Colonic mucosa (tissue), 4 donors: ENCODE measurements at regions not wholly inside any gene's neighbourhood (a gene's known extent, or its start where the extent isn't known, plus 50 kb on each side); places are given as distances from the start of the nearest gene placed in this dataset.
"Not testable (repeated sequence)": the region's sequence is repeated elsewhere in the genome, so short reads cannot be mapped to it uniquely, and the experiment has no call there.

Experiments
- DNase-seq: peaks from one replicate; pipeline ENCODE4 v3.0.0-alpha.2; 2020
- H3K27ac ChIP-seq: fragments of 200-600 bp; one replicate; pipeline ENCODE4 v1.8.0; 2021
- H3K27me3 ChIP-seq: fragments of 200-600 bp; one replicate; pipeline ENCODE4 v1.8.0; 2021
- H3K36me3 ChIP-seq: fragments of 200-600 bp; one replicate; pipeline ENCODE4 v1.8.0; 2021
- H3K4me1 ChIP-seq: fragments of 200-600 bp; one replicate; pipeline ENCODE4 v1.8.0; 2021; ENCODE audit warnings: mild to moderate bottlenecking
- H3K4me3 ChIP-seq: fragments of 200-600 bp; one replicate; pipeline ENCODE4 v1.8.0; 2021
- H3K9ac ChIP-seq, 2 donors: one replicate each; pipeline ENCODE4 v1.7.0; 2013; ENCODE audit warnings: control low read depth in 2 of 2, low read depth in 2 of 2, low read length in 2 of 2
- H3K9me3 ChIP-seq: fragments of 200-600 bp; one replicate; pipeline ENCODE4 v1.8.0; 2021
- intact Hi-C: fragments of 100-400 bp; cut with DNase I; formaldehyde crosslinking; loops from one replicate; pipeline ENCODE4 v1.14.1; 2022
- TF ChIP-seq, protein P1 (sequence below): fragments of 200-600 bp; IDR thresholded peaks from one replicate; pipeline ENCODE4 v1.8.0; 2022; ENCODE audit warnings: antibody characterized with exemption, mild to moderate bottlenecking
- donor health status: healthy.
- donor health status: DM: no; HTN: no; CAD: no.
- donor health status: DM: no; HTN: no; CAD: no.

DNA sequence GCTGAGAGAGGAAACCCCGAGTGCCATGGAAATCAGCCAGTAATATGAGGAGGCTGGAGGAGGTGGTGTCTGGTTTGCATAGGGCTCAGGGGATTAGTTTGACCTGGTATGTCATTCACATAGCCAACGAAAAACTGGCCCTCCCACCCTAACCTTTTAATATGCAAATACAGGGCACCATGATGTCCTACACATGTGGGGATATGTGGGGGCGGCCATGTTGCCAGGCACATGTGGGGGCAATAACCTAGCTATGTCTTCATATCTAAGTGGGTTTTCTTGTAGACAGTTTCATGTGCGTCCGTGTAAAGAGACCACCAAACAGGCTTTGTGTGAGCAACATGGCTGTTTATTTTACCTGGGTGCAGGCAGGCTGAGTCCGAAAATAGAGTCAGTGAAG lies 110.1 kb downstream of the MOBP start:
- Histone ChIP-seq H3K27ac (no peak overlapping the region), H3K9ac (no peak overlapping the region), H3K27me3 (no peaks in the 10 kb centered on the region), H3K9me3 (no peaks in the 10 kb centered on the region), H3K36me3 (no peaks in the 10 kb centered on the region), H3K4me1 (no peaks in the 10 kb centered on the region), H3K4me3 (no peak overlapping the region)
- intact Hi-C loops = no loop called here
- TF ChIP-seq, protein P1, sequence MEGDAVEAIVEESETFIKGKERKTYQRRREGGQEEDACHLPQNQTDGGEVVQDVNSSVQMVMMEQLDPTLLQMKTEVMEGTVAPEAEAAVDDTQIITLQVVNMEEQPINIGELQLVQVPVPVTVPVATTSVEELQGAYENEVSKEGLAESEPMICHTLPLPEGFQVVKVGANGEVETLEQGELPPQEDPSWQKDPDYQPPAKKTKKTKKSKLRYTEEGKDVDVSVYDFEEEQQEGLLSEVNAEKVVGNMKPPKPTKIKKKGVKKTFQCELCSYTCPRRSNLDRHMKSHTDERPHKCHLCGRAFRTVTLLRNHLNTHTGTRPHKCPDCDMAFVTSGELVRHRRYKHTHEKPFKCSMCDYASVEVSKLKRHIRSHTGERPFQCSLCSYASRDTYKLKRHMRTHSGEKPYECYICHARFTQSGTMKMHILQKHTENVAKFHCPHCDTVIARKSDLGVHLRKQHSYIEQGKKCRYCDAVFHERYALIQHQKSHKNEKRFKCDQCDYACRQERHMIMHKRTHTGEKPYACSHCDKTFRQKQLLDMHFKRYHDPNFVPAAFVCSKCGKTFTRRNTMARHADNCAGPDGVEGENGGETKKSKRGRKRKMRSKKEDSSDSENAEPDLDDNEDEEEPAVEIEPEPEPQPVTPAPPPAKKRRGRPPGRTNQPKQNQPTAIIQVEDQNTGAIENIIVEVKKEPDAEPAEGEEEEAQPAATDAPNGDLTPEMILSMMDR = no peak
- no peak for DNase-seq

- H3K4me3 ChIP-seq, H3K36me3 ChIP-seq, H3K9ac ChIP-seq, H3K27ac ChIP-seq, H3K4me1 ChIP-seq, intact Hi-C loops, H3K27me3 ChIP-seq, H3K9me3 ChIP-seq, DNase-seq: not testable (repeated sequence)
These were observed 118.7 kb downstream of the MOBP start for GRCh38 chr3:39586215-39586614.

DNA sequence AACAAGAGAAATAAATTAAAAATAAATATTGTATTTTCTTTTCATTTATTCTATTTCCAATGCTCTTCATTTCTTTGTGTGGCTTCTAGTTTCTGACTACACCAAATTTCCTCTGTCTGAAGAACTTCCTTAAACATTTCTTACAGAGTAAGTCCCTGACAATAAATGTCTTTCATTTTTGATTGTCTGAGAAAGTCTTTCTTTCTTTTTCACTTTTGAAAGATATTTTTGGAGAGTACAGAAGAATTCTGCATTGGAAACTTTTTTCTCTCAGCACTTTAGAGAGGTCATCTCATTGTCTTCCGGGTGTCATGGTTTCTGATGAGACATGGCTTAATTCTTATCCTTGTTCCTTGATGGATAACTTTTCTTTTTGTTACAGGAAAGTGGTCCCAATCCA lies 119.6 kb downstream of the MOBP start:
- no peaks in the 10 kb centered on the region for H3K27me3 ChIP-seq
- no peaks in the 10 kb centered on the region for H3K9me3 ChIP-seq
- H3K4me3 ChIP-seq = no peak overlapping the region
- DNase-seq = no peak
- no peaks in the 10 kb centered on the region for H3K4me1 ChIP-seq
- no peak overlapping the region for H3K9ac ChIP-seq
- TF ChIP-seq, protein P1 = no peak
- intact Hi-C loops = no loop called here
- no peak overlapping the region for H3K27ac ChIP-seq
- H3K36me3 ChIP-seq = no peaks in the 10 kb centered on the region

- Histone ChIP-seq H3K9ac (no peak overlapping the region), H3K27me3 (no peaks in the 10 kb centered on the region), H3K9me3 (no peaks in the 10 kb centered on the region), H3K4me3 (no peak overlapping the region), H3K36me3 (no peaks in the 10 kb centered on the region), H3K27ac (no peak overlapping the region), H3K4me1 (no peaks in the 10 kb centered on the region)
- TF ChIP-seq, protein P1 = no peak
- intact Hi-C loops = no loop called here
- no peak for DNase-seq
These were observed 123.3 kb downstream of the MOBP start for GRCh38 chr3:39590806-39591205.

DNA sequence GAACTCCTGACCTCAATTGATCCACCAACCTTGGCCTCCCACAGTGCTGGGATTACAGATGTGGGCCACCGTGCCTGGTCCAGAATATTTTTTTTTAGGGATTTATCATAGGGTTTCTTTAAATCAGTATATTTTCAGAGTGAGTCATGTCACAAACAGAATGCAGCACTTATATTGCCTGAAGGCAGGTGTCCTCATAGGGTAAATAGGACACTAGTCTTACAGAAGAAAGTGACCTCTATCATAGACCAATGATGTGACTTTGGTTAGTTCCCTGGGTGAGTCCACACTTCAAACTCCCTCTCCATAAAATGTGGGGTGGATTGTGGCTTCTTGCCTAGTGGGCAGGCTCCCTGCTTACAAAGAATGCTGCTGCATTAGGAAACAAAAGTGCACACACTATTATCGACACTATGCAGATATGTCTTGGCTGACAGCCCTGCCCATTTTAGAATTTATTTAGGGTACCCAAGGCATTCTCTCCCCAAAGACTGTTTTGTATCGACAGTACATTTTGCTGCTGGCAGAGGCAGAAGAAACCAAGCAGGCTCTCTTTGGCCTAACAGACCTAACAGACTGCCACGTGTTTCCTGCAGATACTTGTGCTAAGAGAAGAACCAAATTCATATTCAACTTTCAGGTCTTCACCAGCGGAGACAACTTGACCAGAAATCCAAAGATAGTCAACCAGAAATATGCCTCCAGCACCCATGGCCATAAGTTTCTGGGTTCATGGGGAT lies 125.0 kb downstream of the MOBP start:
- intact Hi-C loops = no loop called here
- Histone ChIP-seq H3K27me3 (no peaks in the 10 kb centered on the region), H3K9me3 (no peaks in the 10 kb centered on the region), H3K27ac (no peak overlapping the region), H3K4me3 (no peak overlapping the region), H3K36me3 (no peaks in the 10 kb centered on the region), H3K4me1 (no peaks in the 10 kb centered on the region), H3K9ac (no peak overlapping the region)
- TF ChIP-seq, protein P1 = no peak
- DNase-seq = no peak

DNA sequence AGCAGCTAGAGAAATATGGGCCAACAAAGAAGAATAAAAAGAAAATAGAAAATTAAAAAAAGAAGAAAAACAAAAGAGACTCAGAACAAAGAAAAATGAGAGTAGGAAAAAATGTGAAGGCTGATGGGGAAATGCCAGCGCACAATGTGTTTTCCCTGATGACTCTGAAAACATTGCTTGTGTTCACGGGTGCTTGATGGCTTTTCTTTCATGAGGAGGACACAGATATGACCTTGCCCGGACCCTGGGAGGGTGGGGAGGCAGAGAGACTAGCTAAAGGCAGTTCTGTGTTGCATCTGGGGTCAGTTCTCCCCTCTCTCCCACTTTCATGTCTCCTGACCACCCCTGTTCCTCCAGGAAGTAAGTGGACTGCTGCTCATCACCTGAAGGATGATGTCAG lies 125.9 kb downstream of the MOBP start:
- DNase-seq = no peak
- Histone ChIP-seq H3K9ac (no peak overlapping the region), H3K27me3 (no peaks in the 10 kb centered on the region), H3K4me3 (no peak overlapping the region), H3K4me1 (no peaks in the 10 kb centered on the region), H3K36me3 (no peaks in the 10 kb centered on the region), H3K9me3 (no peaks in the 10 kb centered on the region), H3K27ac (no peak overlapping the region)
- TF ChIP-seq, protein P1 = no peak
- intact Hi-C loops = no loop called here
